Esophagus (tissue), 2 donors: ENCODE measurements at regions not wholly inside any gene's neighbourhood (a gene's known extent, or its start where the extent isn't known, plus 50 kb on each side); places are given as distances from the start of the nearest gene placed in this dataset.

ENCODE experiments used
- H3K27ac ChIP-seq, 2 donors: one replicate each; pipeline ENCODE4 v1.5.1; 2013; ENCODE audit warnings: low read depth in 2 of 2, mild to moderate bottlenecking in 2 of 2, inconsistent platforms in 1 of 2, low read length in 1 of 2, moderate library complexity in 1 of 2
- H3K27me3 ChIP-seq, 2 donors: one replicate each; pipeline ENCODE4 v1.6.1; 2013; ENCODE audit warnings: low read length in 2 of 2, control low read depth in 1 of 2, mild to moderate bottlenecking in 1 of 2; ENCODE audit not compliant: insufficient read depth in 2 of 2, control insufficient read depth in 1 of 2
- H3K36me3 ChIP-seq, 2 donors: one replicate each; pipeline ENCODE4 v1.6.1; 2013; ENCODE audit warnings: low read length in 1 of 2; ENCODE audit not compliant: control insufficient read depth in 2 of 2, insufficient read depth in 2 of 2
- H3K4me1 ChIP-seq, 2 donors: one replicate each; pipeline ENCODE4 v1.6.1; 2013; ENCODE audit warnings: low read length in 1 of 2; ENCODE audit not compliant: control insufficient read depth in 2 of 2, insufficient read depth in 2 of 2
- H3K4me3 ChIP-seq, 2 donors: one replicate each; pipeline ENCODE4 v1.5.1; 2013; ENCODE audit warnings: low read length in 2 of 2, mild to moderate bottlenecking in 2 of 2, low read depth in 1 of 2, moderate library complexity in 1 of 2
- H3K9me3 ChIP-seq, 2 donors: one replicate each; pipeline ENCODE4 v1.6.1; 2013; ENCODE audit warnings: mild to moderate bottlenecking in 2 of 2, low read depth in 1 of 2, low read length in 1 of 2, moderate library complexity in 1 of 2; ENCODE audit not compliant: control insufficient read depth in 2 of 2, insufficient read depth in 1 of 2
- WGBS, 2 donors: extraction: QIAGEN DNeasy Blood & Tissue Kit; methylation state at CpG; one replicate each; pipeline ENCODE4 v1.1.7; 2013; 5-methylcytosine and 5-hydroxymethylcytosine counted together
- donor health status: healthy with polysubstance abuse.
- donor health status: Bipolar disorder and iron deficiency.

GRCh38 chr4:144465546-144465945 lies 180.4 kb upstream of the HHIP start:
- Histone ChIP-seq H3K4me3 (no peak overlapping the region), H3K27me3 (no peaks in the 10 kb centered on the region), H3K36me3 (no peaks in the 10 kb centered on the region), H3K4me1 (no peaks in the 10 kb centered on the region), H3K9me3 (no peaks in the 10 kb centered on the region), H3K27ac (no peak overlapping the region)
- 68 to 74% methylated on average over 2 of the region's 2 CpGs for WGBS, 2 donors

GRCh38 chr4:144480068-144480467 lies 165.9 kb upstream of the HHIP start:
- no peaks in the 10 kb centered on the region for H3K4me1 ChIP-seq
- no peak overlapping the region for H3K27ac ChIP-seq
- no peak overlapping the region for H3K4me3 ChIP-seq
- H3K36me3 ChIP-seq: no peaks in the 10 kb centered on the region
- peaks cover 0 to 2% of the 10 kb centered on the region in 2 donors for H3K9me3 ChIP-seq
- H3K27me3 ChIP-seq: no peaks in the 10 kb centered on the region

- Histone ChIP-seq H3K4me3 (no peak overlapping the region), H3K27me3 (no peaks in the 10 kb centered on the region), H3K36me3 (no peaks in the 10 kb centered on the region), H3K4me1 (no peaks in the 10 kb centered on the region), H3K9me3 (no peaks in the 10 kb centered on the region), H3K27ac (no peak overlapping the region)
- 97 to 98% methylated on average over 1 of the region's 1 CpG for WGBS, 2 donors
These were observed 156.1 kb upstream of the HHIP start for GRCh38 chr4:144489831-144490230.

GRCh38 chr4:144494280-144494679 lies 151.7 kb upstream of the HHIP start:
- WGBS, 2 donors: 59 to 75% methylated on average over 2 of the region's 2 CpGs
- Histone ChIP-seq H3K9me3 (no peaks in the 10 kb centered on the region), H3K4me3 (no peak overlapping the region), H3K36me3 (no peaks in the 10 kb centered on the region), H3K27ac (no peak overlapping the region), H3K27me3 (no peaks in the 10 kb centered on the region), H3K4me1 (no peaks in the 10 kb centered on the region)

DNA sequence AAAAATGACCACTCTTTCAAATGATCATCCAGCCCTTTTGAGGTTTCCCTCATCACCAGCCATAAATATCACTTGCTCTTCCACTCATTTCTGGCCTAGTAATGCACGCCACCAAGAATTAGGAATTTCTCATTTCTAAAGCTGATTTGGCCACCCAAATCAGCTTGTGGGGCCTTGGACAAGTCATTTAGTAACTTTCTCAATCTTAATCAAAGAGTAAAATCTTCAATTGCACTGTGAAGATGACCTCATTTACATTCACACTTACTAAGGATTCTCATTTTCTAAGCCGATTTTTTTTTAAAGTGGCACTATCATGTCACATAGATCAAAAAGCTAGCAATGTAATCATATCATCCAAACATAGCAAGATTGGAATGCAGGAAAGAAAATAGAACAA lies 150.0 kb upstream of the HHIP start:
- H3K4me3 ChIP-seq: no peak overlapping the region
- no peaks in the 10 kb centered on the region for H3K4me1 ChIP-seq
- H3K27ac ChIP-seq: no peak overlapping the region
- H3K36me3 ChIP-seq: no peaks in the 10 kb centered on the region
- H3K9me3 ChIP-seq: no peaks in the 10 kb centered on the region
- WGBS, 2 donors: 76 to 79% methylated on average over 2 of the region's 2 CpGs
- no peaks in the 10 kb centered on the region for H3K27me3 ChIP-seq

DNA sequence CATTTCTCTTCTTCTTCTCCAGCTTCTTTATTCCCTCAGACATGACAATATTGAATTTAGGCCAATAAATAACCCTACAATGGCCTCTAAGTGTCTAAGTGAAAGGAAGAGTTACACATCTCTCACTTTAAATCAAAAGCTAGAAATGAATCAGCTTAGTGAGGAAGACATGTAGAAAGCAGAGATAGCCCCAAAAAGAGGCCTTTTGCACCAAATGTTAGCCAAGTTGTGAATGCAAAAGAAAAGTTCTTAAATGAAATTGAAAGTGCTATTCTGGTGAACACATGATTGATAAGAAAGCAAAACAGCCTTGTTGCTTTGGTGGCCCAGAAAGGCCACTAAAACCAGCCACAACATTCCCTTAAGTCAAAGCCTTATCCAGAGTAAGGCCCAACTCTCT lies 146.2 kb upstream of the HHIP start:
- no peak overlapping the region for H3K4me3 ChIP-seq
- H3K36me3 ChIP-seq: no peaks in the 10 kb centered on the region
- H3K9me3 ChIP-seq: no peaks in the 10 kb centered on the region
- no peaks in the 10 kb centered on the region for H3K4me1 ChIP-seq
- no peaks in the 10 kb centered on the region for H3K27me3 ChIP-seq
- H3K27ac ChIP-seq: no peak overlapping the region

DNA sequence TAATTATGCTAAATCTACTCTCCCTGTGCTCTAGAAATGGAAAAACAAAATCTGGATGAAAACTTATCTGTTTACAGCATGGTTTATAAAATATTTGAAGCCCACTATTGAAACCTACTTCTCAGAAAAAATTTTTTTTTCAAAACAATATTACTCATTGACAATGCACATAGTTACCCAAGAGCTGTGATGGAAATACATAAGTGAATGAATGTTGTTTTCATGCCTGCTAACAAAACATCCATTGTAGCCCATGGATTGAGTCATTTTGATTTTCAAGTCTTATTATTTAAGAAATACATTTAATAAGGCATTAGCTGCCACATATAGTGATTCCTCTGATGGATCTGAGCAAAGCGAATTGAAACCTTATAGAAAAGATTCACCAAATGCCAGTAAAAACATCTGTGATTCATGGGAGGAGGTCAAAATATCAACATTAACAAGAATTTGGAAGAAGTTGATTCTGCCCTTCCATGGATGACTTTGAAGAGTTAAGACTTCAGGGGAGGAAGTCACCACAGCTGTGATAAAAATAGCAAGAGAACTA lies 144.7 kb upstream of the HHIP start:
- H3K27ac ChIP-seq: no peak overlapping the region
- no peak overlapping the region for H3K4me3 ChIP-seq
- H3K27me3 ChIP-seq: no peaks in the 10 kb centered on the region
- no peaks in the 10 kb centered on the region for H3K4me1 ChIP-seq
- WGBS, 2 donors: 91 to 96% methylated on average over 1 of the region's 1 CpG
- H3K9me3 ChIP-seq: no peaks in the 10 kb centered on the region
- H3K36me3 ChIP-seq: no peaks in the 10 kb centered on the region

- no peak overlapping the region for H3K27ac ChIP-seq
- H3K27me3 ChIP-seq: no peaks in the 10 kb centered on the region
- H3K9me3 ChIP-seq: no peaks in the 10 kb centered on the region
- H3K36me3 ChIP-seq: no peaks in the 10 kb centered on the region
- 66 to 67% methylated on average over 4 of the region's 4 CpGs for WGBS, 2 donors
- H3K4me3 ChIP-seq: no peak overlapping the region
- no peaks in the 10 kb centered on the region for H3K4me1 ChIP-seq
These were observed 141.1 kb upstream of the HHIP start for GRCh38 chr4:144504883-144505282.

- Histone ChIP-seq H3K27ac (no peak overlapping the region), H3K4me3 (no peak overlapping the region), H3K36me3 (no peaks in the 10 kb centered on the region), H3K9me3 (no peaks in the 10 kb centered on the region), H3K4me1 (no peaks in the 10 kb centered on the region), H3K27me3 (no peaks in the 10 kb centered on the region)
- 57 to 63% methylated on average over 3 of the region's 3 CpGs for WGBS, 2 donors
These were observed 138.4 kb upstream of the HHIP start for GRCh38 chr4:144507311-144508101.
